NCI-H1105 treated with DMSO at 0.1 percent for 48 hours (cell line): ENCODE measurements at regions not wholly inside any gene's neighbourhood (a gene's known extent, or its start where the extent isn't known, plus 50 kb on each side); places are given as distances from the start of the nearest gene placed in this dataset.
A peak's percentile ranks its signal among the peaks of the same experiment; 100 is the strongest.

ENCODE experiments used
- DNase-seq: peaks from one replicate; lab custom pipeline; 2025; lab: John Stamatoyannopoulos, UW

- no peak for DNase-seq
These were observed 98.6 kb downstream of the INSIG2 start for GRCh38 chr2:118186858-118187254.

DNA sequence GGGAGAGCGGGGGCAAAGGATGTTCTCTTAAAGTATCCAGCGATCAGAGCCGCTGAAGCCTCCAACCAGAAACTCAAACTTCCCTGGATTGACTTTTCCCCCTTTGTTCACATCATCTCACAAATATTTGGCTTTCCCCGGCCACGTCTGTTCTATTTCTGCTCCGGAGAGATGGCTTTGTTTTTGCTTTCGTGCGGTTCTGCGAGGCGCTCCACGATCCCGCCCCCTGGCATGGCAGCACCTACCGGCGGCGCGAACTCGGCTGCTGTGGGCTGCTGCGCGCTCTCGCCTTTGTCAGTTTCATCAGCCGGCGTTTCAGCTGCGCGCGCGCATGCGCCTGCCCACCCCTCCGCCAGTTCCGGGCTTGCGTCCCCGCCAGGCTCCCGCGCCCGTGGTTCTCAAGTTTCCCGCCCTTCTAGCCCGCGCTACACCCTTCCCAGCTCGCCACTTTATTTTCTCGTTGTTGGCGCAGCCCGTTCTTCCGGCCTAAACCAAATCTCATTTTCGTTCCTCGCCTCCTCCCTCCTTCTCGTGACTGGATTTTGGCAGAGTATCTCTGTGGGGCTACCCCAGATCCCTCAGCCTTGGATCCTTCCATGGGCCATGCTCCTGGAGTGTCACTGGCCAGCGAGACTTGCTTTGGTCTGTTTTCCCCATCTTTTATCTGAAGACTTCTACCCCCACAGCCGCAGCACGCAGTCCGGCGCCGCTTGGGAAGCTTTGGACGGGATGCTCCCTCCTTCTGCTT is 98.0 kb downstream of the INSIG2 start:
- DNase-seq, result peak; percentile 91

GRCh38 chr2:118185210-118186109 is 97.2 kb downstream of the INSIG2 start:
- DNase-seq, result peak; percentile 90

- DNase-seq, result no peak
These were observed 95.1 kb downstream of the INSIG2 start for GRCh38 chr2:118183381-118183780.

DNA sequence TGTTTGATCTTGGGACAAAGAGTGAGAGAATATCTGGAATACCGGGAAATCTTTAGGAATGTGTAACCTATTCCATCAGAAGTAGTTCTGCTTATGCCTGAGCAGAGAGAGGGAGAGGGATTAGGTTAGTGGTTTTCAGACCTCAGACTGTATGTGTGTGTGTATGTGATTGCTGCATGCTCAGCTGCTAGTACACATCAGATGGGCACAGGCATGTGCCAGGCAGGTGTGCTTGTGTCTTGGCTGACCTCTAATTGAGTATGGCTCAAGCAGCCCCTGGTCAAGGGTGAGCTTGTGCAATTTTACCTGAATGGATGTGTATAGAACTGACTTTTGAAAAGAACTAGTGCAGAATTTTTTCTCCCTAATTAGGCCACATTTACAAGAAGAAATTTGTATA is 91.2 kb downstream of the INSIG2 start:
- no peak for DNase-seq

DNA sequence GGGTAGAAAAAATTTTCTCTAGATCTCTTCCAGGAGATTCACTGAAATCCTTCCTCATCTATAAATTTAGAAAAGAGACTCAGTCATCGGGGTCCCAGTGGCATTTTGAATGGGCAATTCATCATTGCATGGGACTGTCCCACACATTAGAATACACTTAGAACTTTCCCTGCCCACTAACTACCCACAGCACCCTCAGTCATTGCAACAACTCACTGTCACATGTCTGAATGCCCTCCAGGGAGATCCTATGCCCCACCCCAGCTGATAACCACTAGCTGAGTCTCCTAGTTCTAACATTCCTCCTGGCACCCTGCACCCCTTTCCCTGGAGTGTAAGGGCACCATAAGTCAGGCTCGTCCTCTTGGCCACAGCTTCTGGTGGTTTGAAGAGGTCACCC is 89.6 kb downstream of the INSIG2 start:
- no peak for DNase-seq

DNA sequence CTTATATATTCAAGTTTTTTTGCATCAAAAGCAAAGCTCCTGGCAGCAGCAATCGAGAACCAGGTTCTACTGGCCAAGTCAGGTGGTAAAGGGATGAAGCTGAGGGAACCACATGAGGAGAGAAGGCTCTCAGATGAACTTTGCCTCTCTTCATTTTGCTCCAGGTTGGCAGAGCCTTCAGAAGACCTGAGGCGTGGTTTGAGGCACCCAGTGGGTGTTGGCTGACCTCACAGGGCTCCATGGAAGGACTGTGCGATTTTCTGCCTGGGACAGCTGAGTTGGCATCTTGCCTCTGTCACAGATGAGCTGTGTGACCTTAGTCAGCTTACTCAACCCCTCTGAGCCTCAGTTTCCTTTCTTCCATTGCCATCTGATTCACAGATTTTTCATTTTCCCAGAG is 89.0 kb downstream of the INSIG2 start:
- DNase-seq, result no peak

GRCh38 chr2:118176601-118177000 is 88.3 kb downstream of the INSIG2 start:
- no peak for DNase-seq

DNA sequence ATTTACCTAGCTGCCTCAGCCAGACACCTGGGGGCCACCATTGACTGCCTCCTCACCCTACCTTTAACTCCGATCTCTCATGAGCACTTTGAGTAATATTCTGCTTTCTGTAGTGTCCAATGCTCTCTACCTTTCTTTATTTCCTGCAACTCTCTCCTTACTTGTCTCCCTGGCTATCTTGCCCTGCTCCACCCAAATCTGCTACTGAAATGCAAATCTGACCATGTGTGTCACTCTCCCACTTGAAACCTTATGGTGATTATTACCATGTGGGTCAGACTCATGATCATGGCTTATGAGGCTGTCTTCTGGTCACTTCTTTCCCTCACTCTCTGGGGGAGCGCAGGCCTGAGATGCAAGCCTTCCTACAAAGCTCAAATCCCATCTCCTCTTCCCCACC is 83.3 kb downstream of the INSIG2 start:
- no peak for DNase-seq

- DNase-seq, result no peak
These were observed 81.2 kb downstream of the INSIG2 start for GRCh38 chr2:118169359-118170005.

GRCh38 chr2:118168615-118169014 is 80.3 kb downstream of the INSIG2 start:
- DNase-seq, result no peak

- no peak for DNase-seq
These were observed 78.8 kb downstream of the INSIG2 start for GRCh38 chr2:118167026-118167425.

DNA sequence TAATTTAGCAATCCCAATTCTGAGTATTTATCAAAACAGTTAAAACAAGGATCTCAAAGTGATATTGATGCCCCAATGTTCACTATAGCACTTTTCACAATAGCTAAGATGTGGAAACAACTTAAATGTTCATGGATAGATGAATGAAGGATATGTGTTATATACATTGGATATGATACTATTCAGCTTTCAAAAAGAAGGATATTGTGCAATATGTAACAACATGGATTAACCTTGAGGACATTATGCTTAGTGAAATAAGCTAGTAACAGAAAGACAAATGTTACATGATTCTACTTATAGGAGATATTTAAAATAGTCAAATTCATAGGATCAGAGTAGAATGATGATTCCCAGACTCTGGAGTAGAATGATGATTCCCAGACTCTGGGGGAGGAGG is 78.0 kb downstream of the INSIG2 start:
- DNase-seq, result no peak

DNA sequence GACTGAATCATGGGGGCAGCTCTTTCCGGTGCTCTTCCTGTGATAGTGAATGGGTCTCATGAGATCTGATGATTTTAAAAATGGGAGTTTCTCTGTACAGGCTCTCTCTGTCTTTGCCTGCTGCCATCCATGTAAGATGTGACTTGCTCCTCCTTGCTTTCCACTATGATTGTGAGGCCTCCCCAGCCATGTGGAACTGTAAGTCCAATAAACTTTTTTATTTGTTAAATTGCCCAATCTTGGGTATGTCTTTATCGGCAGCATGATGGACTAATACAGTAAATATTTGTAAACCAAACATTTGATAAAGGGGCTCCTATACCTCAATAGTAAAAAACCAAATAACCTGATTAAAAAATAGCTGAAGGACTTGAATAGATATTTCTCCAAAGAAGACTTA is 77.3 kb downstream of the INSIG2 start:
- no peak for DNase-seq
